HL-60 (cell line): ENCODE measurements at regions not wholly inside any gene's neighbourhood (a gene's known extent, or its start where the extent isn't known, plus 50 kb on each side); places are given as distances from the start of the nearest gene placed in this dataset.

Experiments used
- DNase-seq, 2 experiments: peaks; one replicate each; pipeline ENCODE4 v3.0.0-alpha.2; 2010 to 2020; ENCODE audit warnings: low read depth in 1 of 2, low spot score in 1 of 2
- H3K27ac ChIP-seq: fragments of 250-450 bp; sonication (Bioruptor Pico); replicated peaks from 2 replicates; pipeline ENCODE4 v1.5.1; 2020; ENCODE audit warnings: mild to moderate bottlenecking, moderate library complexity
- H3K27me3 ChIP-seq: fragments of 250-450 bp; sonication (Bioruptor Pico); 2 replicates; pipeline ENCODE4 v1.5.1; 2021; ENCODE audit warnings: mild to moderate bottlenecking, moderate library complexity; ENCODE audit not compliant: insufficient read depth, poor library complexity, severe bottlenecking
- H3K4me3 ChIP-seq: replicated peaks from 2 replicates; pipeline ENCODE4 v1.5.1; 2011; ENCODE audit warnings: mild to moderate bottlenecking, control low read depth, low read length; ENCODE audit not compliant: insufficient read depth
- GABPA ChIP-seq: IDR thresholded peaks from 2 replicates; pipeline ENCODE4 v1.6.1; 2012; ENCODE audit warnings: low read depth
- POLR2AphosphoS5 ChIP-seq: IDR thresholded peaks from 2 replicates; pipeline ENCODE4 v1.6.1; 2012; ENCODE audit warnings: low read depth
- SPI1 ChIP-seq: IDR thresholded peaks from 2 replicates; pipeline ENCODE4 v1.6.1; 2012; ENCODE audit warnings: low read depth, mild to moderate bottlenecking, borderline replicate concordance
- TF ChIP-seq, protein P1 (sequence below): IDR thresholded peaks from 2 replicates; pipeline ENCODE4 v1.6.1; 2012; ENCODE audit warnings: low read depth; ENCODE audit not compliant: insufficient replicate concordance
- TF ChIP-seq, protein P2 (sequence below): IDR thresholded peaks from one replicate; pipeline ENCODE4 v1.5.1; 2011; ENCODE audit warnings: low read length, control low read depth, inconsistent platforms; ENCODE audit not compliant: insufficient read depth

DNA sequence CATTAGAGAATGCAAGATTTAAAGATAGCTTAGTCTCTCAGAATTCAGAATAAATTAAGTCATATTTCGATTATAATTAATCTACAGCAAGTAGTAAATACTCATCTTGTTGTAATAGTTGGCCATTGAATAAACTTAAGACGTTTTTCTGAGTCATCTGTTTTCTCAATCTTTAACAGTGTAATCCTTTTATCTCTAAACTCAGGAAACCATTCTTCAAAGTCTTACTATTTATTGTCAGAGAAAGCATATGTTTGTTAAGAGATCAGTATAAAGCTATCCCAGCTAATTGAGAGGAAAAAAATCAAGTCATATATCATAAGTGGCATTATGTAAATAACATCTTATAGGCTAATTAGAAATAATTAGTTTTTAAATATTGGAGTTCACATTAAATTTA, 201.2 kb upstream of the ADAMTS5 start:
- Histone ChIP-seq H3K27ac (no peak overlapping the region), H3K4me3 (no peak overlapping the region), H3K27me3 (no peaks in the 10 kb centered on the region)
- DNase-seq: no peak
- TF ChIP-seq POLR2AphosphoS5 (no peak), SPI1 (no peak), GABPA (no peak)
- TF ChIP-seq, protein P1, sequence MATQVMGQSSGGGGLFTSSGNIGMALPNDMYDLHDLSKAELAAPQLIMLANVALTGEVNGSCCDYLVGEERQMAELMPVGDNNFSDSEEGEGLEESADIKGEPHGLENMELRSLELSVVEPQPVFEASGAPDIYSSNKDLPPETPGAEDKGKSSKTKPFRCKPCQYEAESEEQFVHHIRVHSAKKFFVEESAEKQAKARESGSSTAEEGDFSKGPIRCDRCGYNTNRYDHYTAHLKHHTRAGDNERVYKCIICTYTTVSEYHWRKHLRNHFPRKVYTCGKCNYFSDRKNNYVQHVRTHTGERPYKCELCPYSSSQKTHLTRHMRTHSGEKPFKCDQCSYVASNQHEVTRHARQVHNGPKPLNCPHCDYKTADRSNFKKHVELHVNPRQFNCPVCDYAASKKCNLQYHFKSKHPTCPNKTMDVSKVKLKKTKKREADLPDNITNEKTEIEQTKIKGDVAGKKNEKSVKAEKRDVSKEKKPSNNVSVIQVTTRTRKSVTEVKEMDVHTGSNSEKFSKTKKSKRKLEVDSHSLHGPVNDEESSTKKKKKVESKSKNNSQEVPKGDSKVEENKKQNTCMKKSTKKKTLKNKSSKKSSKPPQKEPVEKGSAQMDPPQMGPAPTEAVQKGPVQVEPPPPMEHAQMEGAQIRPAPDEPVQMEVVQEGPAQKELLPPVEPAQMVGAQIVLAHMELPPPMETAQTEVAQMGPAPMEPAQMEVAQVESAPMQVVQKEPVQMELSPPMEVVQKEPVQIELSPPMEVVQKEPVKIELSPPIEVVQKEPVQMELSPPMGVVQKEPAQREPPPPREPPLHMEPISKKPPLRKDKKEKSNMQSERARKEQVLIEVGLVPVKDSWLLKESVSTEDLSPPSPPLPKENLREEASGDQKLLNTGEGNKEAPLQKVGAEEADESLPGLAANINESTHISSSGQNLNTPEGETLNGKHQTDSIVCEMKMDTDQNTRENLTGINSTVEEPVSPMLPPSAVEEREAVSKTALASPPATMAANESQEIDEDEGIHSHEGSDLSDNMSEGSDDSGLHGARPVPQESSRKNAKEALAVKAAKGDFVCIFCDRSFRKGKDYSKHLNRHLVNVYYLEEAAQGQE: no peak
- TF ChIP-seq, protein P2, sequence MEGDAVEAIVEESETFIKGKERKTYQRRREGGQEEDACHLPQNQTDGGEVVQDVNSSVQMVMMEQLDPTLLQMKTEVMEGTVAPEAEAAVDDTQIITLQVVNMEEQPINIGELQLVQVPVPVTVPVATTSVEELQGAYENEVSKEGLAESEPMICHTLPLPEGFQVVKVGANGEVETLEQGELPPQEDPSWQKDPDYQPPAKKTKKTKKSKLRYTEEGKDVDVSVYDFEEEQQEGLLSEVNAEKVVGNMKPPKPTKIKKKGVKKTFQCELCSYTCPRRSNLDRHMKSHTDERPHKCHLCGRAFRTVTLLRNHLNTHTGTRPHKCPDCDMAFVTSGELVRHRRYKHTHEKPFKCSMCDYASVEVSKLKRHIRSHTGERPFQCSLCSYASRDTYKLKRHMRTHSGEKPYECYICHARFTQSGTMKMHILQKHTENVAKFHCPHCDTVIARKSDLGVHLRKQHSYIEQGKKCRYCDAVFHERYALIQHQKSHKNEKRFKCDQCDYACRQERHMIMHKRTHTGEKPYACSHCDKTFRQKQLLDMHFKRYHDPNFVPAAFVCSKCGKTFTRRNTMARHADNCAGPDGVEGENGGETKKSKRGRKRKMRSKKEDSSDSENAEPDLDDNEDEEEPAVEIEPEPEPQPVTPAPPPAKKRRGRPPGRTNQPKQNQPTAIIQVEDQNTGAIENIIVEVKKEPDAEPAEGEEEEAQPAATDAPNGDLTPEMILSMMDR: no peak

DNA sequence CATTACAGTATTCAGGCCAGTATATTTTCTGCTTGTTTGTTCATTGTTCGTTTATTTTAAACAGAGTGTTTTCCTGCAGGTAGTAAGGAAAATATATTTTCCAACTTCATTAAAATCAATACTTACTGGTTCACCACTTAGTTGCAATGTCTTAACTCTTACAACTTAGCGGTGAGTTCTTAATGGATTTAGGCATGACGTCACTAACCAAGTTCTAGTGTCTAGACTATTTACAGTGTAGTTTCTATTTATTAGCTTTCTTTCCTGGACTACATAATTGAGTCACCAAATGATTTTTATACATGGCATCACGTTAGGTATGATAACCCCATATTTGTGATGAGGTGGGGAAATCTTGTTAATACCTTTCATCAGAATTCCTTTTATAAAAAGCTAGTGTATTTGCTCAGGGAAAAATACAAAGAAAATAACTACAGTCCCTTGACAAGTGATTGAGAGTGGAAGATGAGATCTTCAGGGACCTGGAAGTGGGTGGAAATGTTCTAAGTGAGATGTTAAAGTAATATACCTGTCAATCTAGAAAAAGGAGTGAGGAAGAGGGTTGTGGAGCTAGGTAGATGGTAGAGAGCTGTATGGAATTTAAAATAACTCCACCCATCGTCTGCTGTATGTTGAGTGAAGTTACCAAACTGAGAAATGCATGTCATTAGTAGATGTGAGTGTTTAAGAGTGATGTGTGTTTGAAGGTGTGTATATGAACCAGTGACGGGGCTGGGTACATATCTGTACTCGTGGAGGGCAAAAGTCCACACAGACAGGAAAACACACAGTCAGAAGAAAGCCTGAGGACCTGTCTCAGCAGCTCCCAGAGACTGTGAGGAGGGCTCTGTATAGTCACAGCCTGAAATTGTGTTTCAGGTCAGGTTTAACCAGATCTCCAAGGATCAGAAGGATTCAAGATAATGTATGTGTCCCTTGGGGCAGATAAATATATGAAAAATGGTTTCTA, 197.6 kb upstream of the ADAMTS5 start:
- Histone ChIP-seq H3K27me3 (no peaks in the 10 kb centered on the region), H3K4me3 (no peak overlapping the region), H3K27ac (no peak overlapping the region)
- TF ChIP-seq, protein P2: no peak
- no peak for TF ChIP-seq POLR2AphosphoS5
- TF ChIP-seq, protein P1: no peak
- TF ChIP-seq GABPA: no peak
- TF ChIP-seq SPI1: no peak
- DNase-seq: no peak

DNA sequence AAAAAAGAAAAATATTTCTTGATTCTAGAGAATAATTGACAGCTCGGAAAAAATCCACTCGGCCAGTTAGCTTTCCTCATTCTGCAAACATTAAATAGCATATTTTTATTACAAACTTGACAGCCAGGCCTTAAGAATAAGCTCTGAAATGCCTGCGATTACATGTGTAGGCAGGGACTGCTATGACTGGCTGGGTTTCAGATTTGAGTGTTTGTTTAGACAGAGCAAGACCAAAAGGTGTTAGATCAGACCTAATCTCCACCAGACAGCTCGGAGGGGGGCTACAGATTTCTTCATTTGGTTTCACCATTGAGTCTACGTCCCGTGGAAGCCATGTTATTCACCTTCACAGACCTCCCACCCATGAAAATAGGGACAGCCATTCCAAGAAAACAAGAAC, 192.1 kb upstream of the ADAMTS5 start:
- TF ChIP-seq GABPA (no peak), POLR2AphosphoS5 (no peak), SPI1 (no peak)
- TF ChIP-seq, protein P2: no peak
- TF ChIP-seq, protein P1: no peak
- no peak for DNase-seq
- Histone ChIP-seq H3K4me3 (no peak overlapping the region), H3K27ac (no peak overlapping the region), H3K27me3 (no peaks in the 10 kb centered on the region)
